ENCODE measurements at regions not wholly inside any gene's neighbourhood (a gene's known extent, or its start where the extent isn't known, plus 50 kb on each side); places are given as distances from the start of the nearest gene placed in this dataset.

DNA sequence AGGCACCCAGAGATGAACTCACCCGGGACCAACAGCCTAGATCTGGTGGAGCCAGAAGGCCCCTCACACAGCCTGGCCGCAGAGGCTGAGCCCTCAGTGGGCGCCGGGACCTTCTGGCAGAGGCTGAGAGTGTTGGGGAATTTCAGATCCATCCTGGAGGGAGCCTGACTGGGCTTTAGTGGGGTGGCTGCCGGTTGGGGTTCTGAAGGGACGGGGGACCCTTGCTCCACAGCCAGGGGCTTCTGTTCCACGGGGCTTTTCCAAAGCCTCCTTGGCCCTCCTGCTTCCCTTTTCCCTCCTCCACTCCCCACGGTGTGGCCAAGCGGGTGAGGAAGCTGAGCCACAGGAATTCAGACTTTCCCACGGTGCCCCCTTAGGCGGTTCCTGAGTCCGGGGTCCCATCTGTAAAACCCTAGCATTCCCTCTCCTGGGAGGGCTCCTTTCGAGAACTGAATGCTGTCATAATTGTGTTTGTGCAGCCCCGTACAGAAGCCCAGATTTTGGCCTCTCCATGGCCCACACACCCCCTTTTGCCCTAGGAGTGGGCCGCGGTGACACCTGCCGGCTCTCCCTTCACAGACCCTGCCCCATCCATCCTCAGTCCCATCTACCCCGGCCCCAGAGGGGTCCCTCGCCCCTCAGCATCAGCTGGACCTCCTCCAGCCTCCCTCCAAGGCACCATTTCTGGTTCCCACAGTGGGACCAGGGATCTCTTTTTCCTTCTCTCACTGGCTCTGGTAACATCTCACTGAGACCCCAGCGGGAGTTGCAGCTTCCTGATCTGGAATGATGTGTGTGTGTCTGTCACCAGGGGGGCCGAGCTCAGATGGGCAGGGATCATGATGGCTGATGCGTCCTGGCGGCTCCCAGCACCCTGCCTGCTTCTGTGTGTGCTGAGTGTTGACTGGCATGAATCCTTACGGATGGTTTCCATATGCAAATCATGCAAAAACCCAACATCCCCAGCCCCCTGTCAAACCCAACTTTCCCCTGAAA is 1048.4 kb downstream of the TBC1D22A start:
- no peaks in the 10 kb centered on the region for H3K27me3 ChIP-seq (replicated peaks; ENCODE audit: insufficient read depth, low read length)
- H3K4me1 ChIP-seq (ENCODE audit: low read length): no peaks in the 10 kb centered on the region
- H3K79me2 ChIP-seq (ENCODE audit: low read length): no peaks in the 10 kb centered on the region
- H3K4me2 ChIP-seq (ENCODE audit: low read depth, low read length): no peak overlapping the region
- H3K9me3 ChIP-seq (replicated peaks; ENCODE audit: insufficient read depth, low read length): no peaks in the 10 kb centered on the region
- H4K20me1 ChIP-seq (ENCODE audit: insufficient read depth, low read length): no peaks in the 10 kb centered on the region
- no peak for DNase-seq
- no peak overlapping the region for H3K9ac ChIP-seq (ENCODE audit: low read length)
- H3K4me3 ChIP-seq (ENCODE audit: low read length): no peak overlapping the region
- no peak overlapping the region for H3K27ac ChIP-seq (ENCODE audit: low read length)
- no peak for TF ChIP-seq EZH2phosphoT487 (IDR thresholded peaks at IDR 0.05; ENCODE audit: low read length)
- no peak for TF ChIP-seq EZH2 (optimal IDR thresholded peaks at IDR 0.05; ENCODE audit: low read depth, low read length)
- no peak for TF ChIP-seq CTCF (IDR thresholded peaks at IDR 0.05; ENCODE audit: low read length)
- no peaks in the 10 kb centered on the region for H3K9me2 ChIP-seq (replicated peaks; ENCODE audit: insufficient read depth, low read length)
- no peaks in the 10 kb centered on the region for H3F3A ChIP-seq (ENCODE audit: insufficient read depth, low read length)
- H3K36me3 ChIP-seq (replicated peaks; ENCODE audit: insufficient read depth, low read length): no peaks in the 10 kb centered on the region
- H2AFZ ChIP-seq (ENCODE audit: low read length): no peak overlapping the region

GRCh38 chr22:47808886-47809620 is 1046.6 kb downstream of the TBC1D22A start:
- Histone ChIP-seq H3K36me3 (replicated peaks; ENCODE audit: insufficient read depth, low read length) (no peaks in the 10 kb centered on the region), H3K9ac (ENCODE audit: low read length) (no peak overlapping the region), H3K79me2 (ENCODE audit: low read length) (no peaks in the 10 kb centered on the region), H4K20me1 (ENCODE audit: insufficient read depth, low read length) (no peaks in the 10 kb centered on the region), H3K27ac (ENCODE audit: low read length) (no peak overlapping the region), H3K9me3 (replicated peaks; ENCODE audit: insufficient read depth, low read length) (no peaks in the 10 kb centered on the region), H3K4me1 (ENCODE audit: low read length) (no peaks in the 10 kb centered on the region), H3K4me3 (ENCODE audit: low read length) (no peak overlapping the region), H3K4me2 (ENCODE audit: low read depth, low read length) (no peak overlapping the region), H3K9me2 (replicated peaks; ENCODE audit: insufficient read depth, low read length) (no peaks in the 10 kb centered on the region), H2AFZ (ENCODE audit: low read length) (no peak overlapping the region), H3F3A (ENCODE audit: insufficient read depth, low read length) (no peaks in the 10 kb centered on the region), H3K27me3 (replicated peaks; ENCODE audit: insufficient read depth, low read length) (no peaks in the 10 kb centered on the region)
- TF ChIP-seq EZH2 (optimal IDR thresholded peaks at IDR 0.05; ENCODE audit: low read depth, low read length) (no peak), CTCF (IDR thresholded peaks at IDR 0.05; ENCODE audit: low read length) (no peak), EZH2phosphoT487 (IDR thresholded peaks at IDR 0.05; ENCODE audit: low read length) (no peak)
- no peak for DNase-seq

GRCh38 chr22:47808236-47808635 is 1045.8 kb downstream of the TBC1D22A start:
- no peak for DNase-seq
- no peaks in the 10 kb centered on the region for H3K9me3 ChIP-seq (replicated peaks; ENCODE audit: insufficient read depth, low read length)
- no peaks in the 10 kb centered on the region for H3K4me1 ChIP-seq (ENCODE audit: low read length)
- no peak overlapping the region for H2AFZ ChIP-seq (ENCODE audit: low read length)
- H3K9me2 ChIP-seq (replicated peaks; ENCODE audit: insufficient read depth, low read length): no peaks in the 10 kb centered on the region
- no peaks in the 10 kb centered on the region for H4K20me1 ChIP-seq (ENCODE audit: insufficient read depth, low read length)
- no peak overlapping the region for H3K9ac ChIP-seq (ENCODE audit: low read length)
- H3F3A ChIP-seq (ENCODE audit: insufficient read depth, low read length): no peaks in the 10 kb centered on the region
- no peak for TF ChIP-seq EZH2phosphoT487 (IDR thresholded peaks at IDR 0.05; ENCODE audit: low read length)
- no peak for TF ChIP-seq EZH2 (optimal IDR thresholded peaks at IDR 0.05; ENCODE audit: low read depth, low read length)
- no peak for TF ChIP-seq CTCF (IDR thresholded peaks at IDR 0.05; ENCODE audit: low read length)
- H3K4me2 ChIP-seq (ENCODE audit: low read depth, low read length): no peak overlapping the region
- H3K27me3 ChIP-seq (replicated peaks; ENCODE audit: insufficient read depth, low read length): no peaks in the 10 kb centered on the region
- no peaks in the 10 kb centered on the region for H3K36me3 ChIP-seq (replicated peaks; ENCODE audit: insufficient read depth, low read length)
- H3K4me3 ChIP-seq (ENCODE audit: low read length): no peak overlapping the region
- no peak overlapping the region for H3K27ac ChIP-seq (ENCODE audit: low read length)
- H3K79me2 ChIP-seq (ENCODE audit: low read length): no peaks in the 10 kb centered on the region

Measured in MM.1S (cell line).